ENCODE measurements at regions not wholly inside any gene's neighbourhood (a gene's known extent, or its start where the extent isn't known, plus 50 kb on each side); places are given as distances from the start of the nearest gene placed in this dataset.

DNA sequence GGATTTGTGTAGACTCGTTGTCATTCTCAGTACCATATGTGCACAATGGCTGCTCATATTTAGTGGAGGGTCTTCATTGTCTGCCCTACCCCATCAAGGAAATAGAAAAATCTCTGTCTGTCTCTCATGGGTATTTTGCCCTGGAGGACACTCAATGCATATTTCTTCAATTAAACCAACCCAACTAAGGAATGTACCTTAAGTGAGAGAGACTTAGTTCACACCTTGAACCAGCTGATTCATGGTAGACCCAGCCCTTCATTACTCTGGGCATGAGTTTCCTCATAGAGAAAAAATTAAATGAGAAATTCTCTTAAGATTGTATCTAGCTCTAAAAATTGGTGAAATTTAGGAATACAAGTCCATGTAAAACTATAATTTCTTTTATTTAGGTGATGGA, 107.1 kb upstream of the PLEKHG7 start:
- TF ChIP-seq, protein P1, sequence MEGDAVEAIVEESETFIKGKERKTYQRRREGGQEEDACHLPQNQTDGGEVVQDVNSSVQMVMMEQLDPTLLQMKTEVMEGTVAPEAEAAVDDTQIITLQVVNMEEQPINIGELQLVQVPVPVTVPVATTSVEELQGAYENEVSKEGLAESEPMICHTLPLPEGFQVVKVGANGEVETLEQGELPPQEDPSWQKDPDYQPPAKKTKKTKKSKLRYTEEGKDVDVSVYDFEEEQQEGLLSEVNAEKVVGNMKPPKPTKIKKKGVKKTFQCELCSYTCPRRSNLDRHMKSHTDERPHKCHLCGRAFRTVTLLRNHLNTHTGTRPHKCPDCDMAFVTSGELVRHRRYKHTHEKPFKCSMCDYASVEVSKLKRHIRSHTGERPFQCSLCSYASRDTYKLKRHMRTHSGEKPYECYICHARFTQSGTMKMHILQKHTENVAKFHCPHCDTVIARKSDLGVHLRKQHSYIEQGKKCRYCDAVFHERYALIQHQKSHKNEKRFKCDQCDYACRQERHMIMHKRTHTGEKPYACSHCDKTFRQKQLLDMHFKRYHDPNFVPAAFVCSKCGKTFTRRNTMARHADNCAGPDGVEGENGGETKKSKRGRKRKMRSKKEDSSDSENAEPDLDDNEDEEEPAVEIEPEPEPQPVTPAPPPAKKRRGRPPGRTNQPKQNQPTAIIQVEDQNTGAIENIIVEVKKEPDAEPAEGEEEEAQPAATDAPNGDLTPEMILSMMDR (conservative IDR thresholded peaks at IDR 0.05; ENCODE audit: low read depth in 2 of 2), result no peak
- TF ChIP-seq STAT1 (IDR thresholded peaks at IDR 0.05; ENCODE audit: unreplicated experiment), result no peak
- TF ChIP-seq, protein P2, sequence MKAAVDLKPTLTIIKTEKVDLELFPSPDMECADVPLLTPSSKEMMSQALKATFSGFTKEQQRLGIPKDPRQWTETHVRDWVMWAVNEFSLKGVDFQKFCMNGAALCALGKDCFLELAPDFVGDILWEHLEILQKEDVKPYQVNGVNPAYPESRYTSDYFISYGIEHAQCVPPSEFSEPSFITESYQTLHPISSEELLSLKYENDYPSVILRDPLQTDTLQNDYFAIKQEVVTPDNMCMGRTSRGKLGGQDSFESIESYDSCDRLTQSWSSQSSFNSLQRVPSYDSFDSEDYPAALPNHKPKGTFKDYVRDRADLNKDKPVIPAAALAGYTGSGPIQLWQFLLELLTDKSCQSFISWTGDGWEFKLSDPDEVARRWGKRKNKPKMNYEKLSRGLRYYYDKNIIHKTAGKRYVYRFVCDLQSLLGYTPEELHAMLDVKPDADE (IDR thresholded peaks at IDR 0.05), result no peak
- TF ChIP-seq, protein P3, sequence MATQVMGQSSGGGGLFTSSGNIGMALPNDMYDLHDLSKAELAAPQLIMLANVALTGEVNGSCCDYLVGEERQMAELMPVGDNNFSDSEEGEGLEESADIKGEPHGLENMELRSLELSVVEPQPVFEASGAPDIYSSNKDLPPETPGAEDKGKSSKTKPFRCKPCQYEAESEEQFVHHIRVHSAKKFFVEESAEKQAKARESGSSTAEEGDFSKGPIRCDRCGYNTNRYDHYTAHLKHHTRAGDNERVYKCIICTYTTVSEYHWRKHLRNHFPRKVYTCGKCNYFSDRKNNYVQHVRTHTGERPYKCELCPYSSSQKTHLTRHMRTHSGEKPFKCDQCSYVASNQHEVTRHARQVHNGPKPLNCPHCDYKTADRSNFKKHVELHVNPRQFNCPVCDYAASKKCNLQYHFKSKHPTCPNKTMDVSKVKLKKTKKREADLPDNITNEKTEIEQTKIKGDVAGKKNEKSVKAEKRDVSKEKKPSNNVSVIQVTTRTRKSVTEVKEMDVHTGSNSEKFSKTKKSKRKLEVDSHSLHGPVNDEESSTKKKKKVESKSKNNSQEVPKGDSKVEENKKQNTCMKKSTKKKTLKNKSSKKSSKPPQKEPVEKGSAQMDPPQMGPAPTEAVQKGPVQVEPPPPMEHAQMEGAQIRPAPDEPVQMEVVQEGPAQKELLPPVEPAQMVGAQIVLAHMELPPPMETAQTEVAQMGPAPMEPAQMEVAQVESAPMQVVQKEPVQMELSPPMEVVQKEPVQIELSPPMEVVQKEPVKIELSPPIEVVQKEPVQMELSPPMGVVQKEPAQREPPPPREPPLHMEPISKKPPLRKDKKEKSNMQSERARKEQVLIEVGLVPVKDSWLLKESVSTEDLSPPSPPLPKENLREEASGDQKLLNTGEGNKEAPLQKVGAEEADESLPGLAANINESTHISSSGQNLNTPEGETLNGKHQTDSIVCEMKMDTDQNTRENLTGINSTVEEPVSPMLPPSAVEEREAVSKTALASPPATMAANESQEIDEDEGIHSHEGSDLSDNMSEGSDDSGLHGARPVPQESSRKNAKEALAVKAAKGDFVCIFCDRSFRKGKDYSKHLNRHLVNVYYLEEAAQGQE (IDR thresholded peaks at IDR 0.05; ENCODE audit: unreplicated experiment), result no peak
- TF ChIP-seq EZH2 (IDR thresholded peaks at IDR 0.05; ENCODE audit: low read depth, unreplicated experiment), result no peak
- no peak for TF ChIP-seq NANOG (IDR thresholded peaks at IDR 0.05; ENCODE audit: borderline replicate concordance)
- no peak for TF ChIP-seq JUNB (IDR thresholded peaks at IDR 0.05; ENCODE audit: unreplicated experiment)
- TF ChIP-seq, protein P4, sequence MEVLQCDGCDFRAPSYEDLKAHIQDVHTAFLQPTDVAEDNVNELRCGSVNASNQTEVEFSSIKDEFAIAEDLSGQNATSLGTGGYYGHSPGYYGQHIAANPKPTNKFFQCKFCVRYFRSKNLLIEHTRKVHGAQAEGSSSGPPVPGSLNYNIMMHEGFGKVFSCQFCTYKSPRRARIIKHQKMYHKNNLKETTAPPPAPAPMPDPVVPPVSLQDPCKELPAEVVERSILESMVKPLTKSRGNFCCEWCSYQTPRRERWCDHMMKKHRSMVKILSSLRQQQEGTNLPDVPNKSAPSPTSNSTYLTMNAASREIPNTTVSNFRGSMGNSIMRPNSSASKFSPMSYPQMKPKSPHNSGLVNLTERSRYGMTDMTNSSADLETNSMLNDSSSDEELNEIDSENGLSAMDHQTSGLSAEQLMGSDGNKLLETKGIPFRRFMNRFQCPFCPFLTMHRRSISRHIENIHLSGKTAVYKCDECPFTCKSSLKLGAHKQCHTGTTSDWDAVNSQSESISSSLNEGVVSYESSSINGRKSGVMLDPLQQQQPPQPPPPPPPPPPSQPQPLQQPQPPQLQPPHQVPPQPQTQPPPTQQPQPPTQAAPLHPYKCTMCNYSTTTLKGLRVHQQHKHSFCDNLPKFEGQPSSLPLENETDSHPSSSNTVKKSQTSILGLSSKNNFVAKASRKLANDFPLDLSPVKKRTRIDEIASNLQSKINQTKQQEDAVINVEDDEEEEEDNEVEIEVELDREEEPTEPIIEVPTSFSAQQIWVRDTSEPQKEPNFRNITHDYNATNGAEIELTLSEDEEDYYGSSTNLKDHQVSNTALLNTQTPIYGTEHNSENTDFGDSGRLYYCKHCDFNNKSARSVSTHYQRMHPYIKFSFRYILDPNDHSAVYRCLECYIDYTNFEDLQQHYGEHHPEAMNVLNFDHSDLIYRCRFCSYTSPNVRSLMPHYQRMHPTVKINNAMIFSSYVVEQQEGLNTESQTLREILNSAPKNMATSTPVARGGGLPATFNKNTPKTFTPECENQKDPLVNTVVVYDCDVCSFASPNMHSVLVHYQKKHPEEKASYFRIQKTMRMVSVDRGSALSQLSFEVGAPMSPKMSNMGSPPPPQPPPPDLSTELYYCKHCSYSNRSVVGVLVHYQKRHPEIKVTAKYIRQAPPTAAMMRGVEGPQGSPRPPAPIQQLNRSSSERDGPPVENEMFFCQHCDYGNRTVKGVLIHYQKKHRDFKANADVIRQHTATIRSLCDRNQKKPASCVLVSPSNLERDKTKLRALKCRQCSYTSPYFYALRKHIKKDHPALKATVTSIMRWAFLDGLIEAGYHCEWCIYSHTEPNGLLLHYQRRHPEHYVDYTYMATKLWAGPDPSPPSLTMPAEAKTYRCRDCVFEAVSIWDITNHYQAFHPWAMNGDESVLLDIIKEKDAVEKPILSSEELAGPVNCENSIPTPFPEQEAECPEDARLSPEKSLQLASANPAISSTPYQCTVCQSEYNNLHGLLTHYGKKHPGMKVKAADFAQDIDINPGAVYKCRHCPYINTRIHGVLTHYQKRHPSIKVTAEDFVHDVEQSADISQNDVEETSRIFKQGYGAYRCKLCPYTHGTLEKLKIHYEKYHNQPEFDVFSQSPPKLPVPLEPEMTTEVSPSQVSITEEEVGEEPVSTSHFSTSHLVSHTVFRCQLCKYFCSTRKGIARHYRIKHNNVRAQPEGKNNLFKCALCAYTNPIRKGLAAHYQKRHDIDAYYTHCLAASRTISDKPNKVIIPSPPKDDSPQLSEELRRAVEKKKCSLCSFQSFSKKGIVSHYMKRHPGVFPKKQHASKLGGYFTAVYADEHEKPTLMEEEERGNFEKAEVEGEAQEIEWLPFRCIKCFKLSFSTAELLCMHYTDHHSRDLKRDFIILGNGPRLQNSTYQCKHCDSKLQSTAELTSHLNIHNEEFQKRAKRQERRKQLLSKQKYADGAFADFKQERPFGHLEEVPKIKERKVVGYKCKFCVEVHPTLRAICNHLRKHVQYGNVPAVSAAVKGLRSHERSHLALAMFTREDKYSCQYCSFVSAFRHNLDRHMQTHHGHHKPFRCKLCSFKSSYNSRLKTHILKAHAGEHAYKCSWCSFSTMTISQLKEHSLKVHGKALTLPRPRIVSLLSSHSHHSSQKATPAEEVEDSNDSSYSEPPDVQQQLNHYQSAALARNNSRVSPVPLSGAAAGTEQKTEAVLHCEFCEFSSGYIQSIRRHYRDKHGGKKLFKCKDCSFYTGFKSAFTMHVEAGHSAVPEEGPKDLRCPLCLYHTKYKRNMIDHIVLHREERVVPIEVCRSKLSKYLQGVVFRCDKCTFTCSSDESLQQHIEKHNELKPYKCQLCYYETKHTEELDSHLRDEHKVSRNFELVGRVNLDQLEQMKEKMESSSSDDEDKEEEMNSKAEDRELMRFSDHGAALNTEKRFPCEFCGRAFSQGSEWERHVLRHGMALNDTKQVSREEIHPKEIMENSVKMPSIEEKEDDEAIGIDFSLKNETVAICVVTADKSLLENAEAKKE (CRISPR knock-in tag; IDR thresholded peaks at IDR 0.05), result no peak
- no peak for TF ChIP-seq ZNF331 (CRISPR knock-in tag; IDR thresholded peaks at IDR 0.05; ENCODE audit: low read depth)
- TF ChIP-seq POLR2AphosphoS5 (IDR thresholded peaks at IDR 0.05; ENCODE audit: low read depth), result no peak
- TF ChIP-seq ZNF114 (CRISPR knock-in tag; IDR thresholded peaks at IDR 0.05), result no peak
- TF ChIP-seq EZH2phosphoT487 (IDR thresholded peaks at IDR 0.05; ENCODE audit: unreplicated experiment), result no peak
- H3K9me3 Mint-ChIP-seq, result peaks cover 17% of the 10 kb centered on the region
- 0 out of 2 replicates have a peak, but pooled peaks cover 3% of the 10 kb centered on the region for H3K9me2 ChIP-seq (ENCODE audit: insufficient read depth)
- H3K79me2 ChIP-seq (replicated peaks; ENCODE audit: insufficient read depth), result no peaks in the 10 kb centered on the region
- H3K4me3 Mint-ChIP-seq, result no peak overlapping the region
- H3K4me1 Mint-ChIP-seq, result no peaks in the 10 kb centered on the region
- no peak overlapping the region for H3K4me2 ChIP-seq
- no peak overlapping the region for H3K27ac ChIP-seq (ENCODE audit: low read depth)
- H3K27me3 Mint-ChIP-seq (ENCODE audit: insufficient read depth, low read depth, poor library complexity), result no peaks in the 10 kb centered on the region
- ATAC-seq (no peak), DNase-seq (ENCODE audit: low spot score) (no peak)
- no peak overlapping the region for H2AFZ ChIP-seq
- H3K36me3 ChIP-seq (ENCODE audit: insufficient read depth), result no peaks in the 10 kb centered on the region
- H3K27ac Mint-ChIP-seq, result no peak overlapping the region
- no peaks in the 10 kb centered on the region for H3K27me3 ChIP-seq (ENCODE audit: insufficient read depth)
- H3K4me3 ChIP-seq, result no peak overlapping the region
- no peaks in the 10 kb centered on the region for H3K4me1 ChIP-seq (ENCODE audit: insufficient read depth)
- no peaks in the 10 kb centered on the region for H3F3A ChIP-seq (replicated peaks; ENCODE audit: low read depth)
- no peaks in the 10 kb centered on the region for H4K20me1 ChIP-seq (replicated peaks; ENCODE audit: insufficient read depth)
- peaks cover 16% of the 10 kb centered on the region for H3K36me3 Mint-ChIP-seq (ENCODE audit: low read depth)

Measured in GM23338 (cell line).